ENCODE measurements at regions not wholly inside any gene's neighbourhood (a gene's known extent, or its start where the extent isn't known, plus 50 kb on each side); places are given as distances from the start of the nearest gene placed in this dataset.
A peak's percentile ranks its signal among the peaks of the same experiment; 100 is the strongest.

DNA sequence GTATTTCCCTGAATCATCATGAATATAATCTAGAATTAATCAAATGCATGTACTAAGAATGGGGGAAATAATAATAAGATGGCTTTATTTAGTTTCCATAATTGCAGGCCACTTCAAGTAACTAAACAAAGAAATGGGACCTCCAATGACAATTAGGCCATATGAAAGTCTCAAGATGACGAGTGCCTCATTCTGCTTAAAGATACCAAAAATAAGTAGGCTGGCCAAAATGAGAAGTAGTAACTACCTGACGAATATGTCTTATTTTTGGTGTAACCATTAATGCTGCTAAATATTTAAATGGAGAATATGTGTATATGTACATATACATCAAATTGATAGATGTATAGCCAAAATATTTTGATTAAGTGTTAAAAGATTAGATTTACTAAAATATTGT lies 932.6 kb downstream of the EPHA3 start:
- WGBS (ENCODE audit: missing lambda C conversion rate): 2% methylated on average over 2 of the region's 2 CpGs
- peak; percentile 7 for FAIRE-seq
- POLR2A ChIA-PET: no interaction called here

GRCh38 chr3:90040554-90040953 lies 933.1 kb downstream of the EPHA3 start:
- H3K4me1 ChIP-seq: no peaks in the 10 kb centered on the region
- WGBS (ENCODE audit: missing lambda C conversion rate): under 1% methylated on average over 3 of the region's 3 CpGs

More for the DNA sequence above, 932.6 kb downstream of the EPHA3 start:
- DNase-seq (ENCODE audit: low read depth in 1 of 2, low spot score in 1 of 2) (no peak), ATAC-seq (no peak)
- Histone ChIP-seq H3K4me3 (no peak overlapping the region), H3K4me2 (no peak overlapping the region), H3K4me1 (no peaks in the 10 kb centered on the region), H3K9me3 (no peaks in the 10 kb centered on the region), H3K27ac (no peak overlapping the region)
- CTCF ChIA-PET: no interaction called here
- TF ChIP-seq PHF8 (IDR thresholded peaks at IDR 0.05; ENCODE audit: borderline replicate concordance, low read depth): no peak
- TF ChIP-seq BCL3 (IDR thresholded peaks at IDR 0.05): no peak
- TF ChIP-seq, protein P1, sequence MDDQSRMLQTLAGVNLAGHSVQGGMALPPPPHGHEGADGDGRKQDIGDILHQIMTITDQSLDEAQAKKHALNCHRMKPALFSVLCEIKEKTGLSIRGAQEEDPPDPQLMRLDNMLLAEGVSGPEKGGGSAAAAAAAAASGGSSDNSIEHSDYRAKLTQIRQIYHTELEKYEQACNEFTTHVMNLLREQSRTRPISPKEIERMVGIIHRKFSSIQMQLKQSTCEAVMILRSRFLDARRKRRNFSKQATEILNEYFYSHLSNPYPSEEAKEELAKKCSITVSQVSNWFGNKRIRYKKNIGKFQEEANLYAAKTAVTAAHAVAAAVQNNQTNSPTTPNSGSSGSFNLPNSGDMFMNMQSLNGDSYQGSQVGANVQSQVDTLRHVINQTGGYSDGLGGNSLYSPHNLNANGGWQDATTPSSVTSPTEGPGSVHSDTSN (IDR thresholded peaks at IDR 0.05): no peak
- TF ChIP-seq POLR2A (IDR thresholded peaks at IDR 0.05; ENCODE audit: low read length): no peak
- no peak for TF ChIP-seq EP300 (IDR thresholded peaks at IDR 0.05)
- no peak for TF ChIP-seq BHLHE40 (IDR thresholded peaks at IDR 0.05; ENCODE audit: low read depth, low read length)
- no peak for TF ChIP-seq HOXB5 (CRISPR knock-in tag; IDR thresholded peaks at IDR 0.05)
- no peak for TF ChIP-seq RCOR1 (IDR thresholded peaks at IDR 0.05; ENCODE audit: low read depth, low read length)
- TF ChIP-seq, protein P2, sequence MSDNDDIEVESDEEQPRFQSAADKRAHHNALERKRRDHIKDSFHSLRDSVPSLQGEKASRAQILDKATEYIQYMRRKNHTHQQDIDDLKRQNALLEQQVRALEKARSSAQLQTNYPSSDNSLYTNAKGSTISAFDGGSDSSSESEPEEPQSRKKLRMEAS (IDR thresholded peaks at IDR 0.05): no peak
- no peak for TF ChIP-seq ZNF302 (CRISPR knock-in tag; IDR thresholded peaks at IDR 0.05)
- no peak for TF ChIP-seq TP53 (CRISPR knock-in tag; IDR thresholded peaks at IDR 0.05)
- TF ChIP-seq SMC3 (IDR thresholded peaks at IDR 0.05): no peak
- no peak for TF ChIP-seq NPAS2 (CRISPR knock-in tag; IDR thresholded peaks at IDR 0.05; ENCODE audit: borderline replicate concordance)
- no peak for TF ChIP-seq TFCP2L1 (CRISPR knock-in tag; IDR thresholded peaks at IDR 0.05)
- TF ChIP-seq MAFK (IDR thresholded peaks at IDR 0.05; ENCODE audit: partially characterized antibody): no peak
- TF ChIP-seq HOXB13 (CRISPR knock-in tag; IDR thresholded peaks at IDR 0.05; ENCODE audit: low read depth): no peak
- TF ChIP-seq, protein P3, sequence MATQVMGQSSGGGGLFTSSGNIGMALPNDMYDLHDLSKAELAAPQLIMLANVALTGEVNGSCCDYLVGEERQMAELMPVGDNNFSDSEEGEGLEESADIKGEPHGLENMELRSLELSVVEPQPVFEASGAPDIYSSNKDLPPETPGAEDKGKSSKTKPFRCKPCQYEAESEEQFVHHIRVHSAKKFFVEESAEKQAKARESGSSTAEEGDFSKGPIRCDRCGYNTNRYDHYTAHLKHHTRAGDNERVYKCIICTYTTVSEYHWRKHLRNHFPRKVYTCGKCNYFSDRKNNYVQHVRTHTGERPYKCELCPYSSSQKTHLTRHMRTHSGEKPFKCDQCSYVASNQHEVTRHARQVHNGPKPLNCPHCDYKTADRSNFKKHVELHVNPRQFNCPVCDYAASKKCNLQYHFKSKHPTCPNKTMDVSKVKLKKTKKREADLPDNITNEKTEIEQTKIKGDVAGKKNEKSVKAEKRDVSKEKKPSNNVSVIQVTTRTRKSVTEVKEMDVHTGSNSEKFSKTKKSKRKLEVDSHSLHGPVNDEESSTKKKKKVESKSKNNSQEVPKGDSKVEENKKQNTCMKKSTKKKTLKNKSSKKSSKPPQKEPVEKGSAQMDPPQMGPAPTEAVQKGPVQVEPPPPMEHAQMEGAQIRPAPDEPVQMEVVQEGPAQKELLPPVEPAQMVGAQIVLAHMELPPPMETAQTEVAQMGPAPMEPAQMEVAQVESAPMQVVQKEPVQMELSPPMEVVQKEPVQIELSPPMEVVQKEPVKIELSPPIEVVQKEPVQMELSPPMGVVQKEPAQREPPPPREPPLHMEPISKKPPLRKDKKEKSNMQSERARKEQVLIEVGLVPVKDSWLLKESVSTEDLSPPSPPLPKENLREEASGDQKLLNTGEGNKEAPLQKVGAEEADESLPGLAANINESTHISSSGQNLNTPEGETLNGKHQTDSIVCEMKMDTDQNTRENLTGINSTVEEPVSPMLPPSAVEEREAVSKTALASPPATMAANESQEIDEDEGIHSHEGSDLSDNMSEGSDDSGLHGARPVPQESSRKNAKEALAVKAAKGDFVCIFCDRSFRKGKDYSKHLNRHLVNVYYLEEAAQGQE (IDR thresholded peaks at IDR 0.05): no peak
- TF ChIP-seq MYC (IDR thresholded peaks at IDR 0.05; ENCODE audit: borderline replicate concordance, low read length): no peak
- no peak for TF ChIP-seq JUN (IDR thresholded peaks at IDR 0.05)

More at GRCh38 chr3:90040554-90040953, 933.1 kb downstream of the EPHA3 start:
- FAIRE-seq (no peak), ATAC-seq (no peak), DNase-seq (ENCODE audit: low read depth in 1 of 2, low spot score in 1 of 2) (no peak)
- Histone ChIP-seq H3K9me3 (no peaks in the 10 kb centered on the region), H3K4me2 (no peak overlapping the region), H3K4me3 (no peak overlapping the region), H3K27ac (no peak overlapping the region)
- CTCF ChIA-PET: no interaction called here
- TF ChIP-seq TP53 (CRISPR knock-in tag; IDR thresholded peaks at IDR 0.05) (no peak), RCOR1 (IDR thresholded peaks at IDR 0.05; ENCODE audit: low read depth, low read length) (no peak), E2F6 (IDR thresholded peaks at IDR 0.05; ENCODE audit: borderline replicate concordance, low read depth) (no peak), JUNB (IDR thresholded peaks at IDR 0.05) (no peak), SMC3 (IDR thresholded peaks at IDR 0.05) (no peak), EHF (CRISPR knock-in tag; IDR thresholded peaks at IDR 0.05) (no peak), CBX8 (IDR thresholded peaks at IDR 0.05) (no peak)
- POLR2A ChIA-PET: no interaction called here
